K562 (cell line): ENCODE measurements at regions not wholly inside any gene's neighbourhood (a gene's known extent, or its start where the extent isn't known, plus 50 kb on each side); places are given as distances from the start of the nearest gene placed in this dataset.

Experiments
- FOXO4 ChIP-seq: fragments of 450-650 bp; formaldehyde crosslinking; IDR thresholded peaks from 2 replicates; pipeline ENCODE4 v1.4.0; 2020; ENCODE audit warnings: mild to moderate bottlenecking, moderate library complexity
- GATAD2B ChIP-seq: fragments of 450-650 bp; IDR thresholded peaks from 2 replicates; pipeline ENCODE4 v1.6.1; 2017; ENCODE audit warnings: mild to moderate bottlenecking, borderline replicate concordance
- GTF2E2 ChIP-seq: fragments of 200-800 bp; sonication (Bioruptor generic); IDR thresholded peaks from 2 replicates; pipeline ENCODE4 v1.6.1; 2016; ENCODE audit warnings: missing genetic modification characterization, missing compliant biosample characterization
- IRF9 ChIP-seq: fragments of 450-650 bp; IDR thresholded peaks from 2 replicates; pipeline ENCODE4 v1.6.1; 2016; ENCODE audit warnings: missing biosample characterization, missing genetic modification characterization
- KLF16 ChIP-seq: IDR thresholded peaks from 2 replicates; pipeline ENCODE4 v1.6.1; 2016; ENCODE audit warnings: antibody characterized with exemption
- MAFK ChIP-seq: IDR thresholded peaks from 2 replicates; pipeline ENCODE4 v1.6.1; 2011; ENCODE audit warnings: low read length, improper control_type of control experiment
- MTA1 ChIP-seq: fragments of 450-650 bp; IDR thresholded peaks from 2 replicates; pipeline ENCODE4 v1.6.1; 2017; ENCODE audit warnings: borderline replicate concordance
- MTF1 ChIP-seq: fragments of 250-450 bp; sonication (Bioruptor Pico); IDR thresholded peaks from 2 replicates; pipeline ENCODE4 v1.9.0; 2021; ENCODE audit warnings: moderate library complexity, mild to moderate bottlenecking, inconsistent platforms, borderline replicate concordance
- NFIC ChIP-seq: fragments of 450-650 bp; IDR thresholded peaks from 2 replicates; pipeline ENCODE4 v1.6.1; 2017; ENCODE audit warnings: mild to moderate bottlenecking, inconsistent platforms
- RNF2 ChIP-seq: sonication (generic); IDR thresholded peaks from 2 replicates; pipeline ENCODE4 v1.6.1; 2016
- THAP12 ChIP-seq: fragments of 250-450 bp; sonication (Bioruptor Pico); IDR thresholded peaks from 2 replicates; pipeline ENCODE4 v1.9.0; 2021; ENCODE audit warnings: mild to moderate bottlenecking, inconsistent platforms
- XRCC3 ChIP-seq: fragments of 450-650 bp; IDR thresholded peaks from 2 replicates; pipeline ENCODE4 v1.6.1; 2017; ENCODE audit warnings: mild to moderate bottlenecking, moderate library complexity
- ZFP1 ChIP-seq: fragments of 450-650 bp; formaldehyde crosslinking; IDR thresholded peaks from 2 replicates; pipeline ENCODE4 v1.4.0; 2020; ENCODE audit warnings: mild to moderate bottlenecking, mixed read lengths
- ZNF140 ChIP-seq: fragments of 250-450 bp; sonication (Bioruptor Pico); IDR thresholded peaks from 2 replicates; pipeline ENCODE4 v1.8.0; 2021; ENCODE audit warnings: moderate library complexity, mild to moderate bottlenecking, inconsistent platforms
- ZNF347 ChIP-seq: fragments of 450-650 bp; formaldehyde crosslinking; IDR thresholded peaks from 2 replicates; pipeline ENCODE4 v1.4.0; 2020; ENCODE audit warnings: low read depth, mild to moderate bottlenecking, moderate library complexity
- ZNF407 ChIP-seq: fragments of 450-650 bp; IDR thresholded peaks from 2 replicates; pipeline ENCODE4 v1.6.1; 2016; ENCODE audit warnings: low read depth
- ZNF696 ChIP-seq: fragments of 250-450 bp; sonication (Bioruptor Pico); conservative IDR thresholded peaks from 2 replicates; pipeline ENCODE4 v1.4.0; 2020; ENCODE audit warnings: mild to moderate bottlenecking, moderate library complexity

GRCh38 chr15:87619161-87619960 lies 637.2 kb downstream of the NTRK3 start (continued):
- TF ChIP-seq THAP12 (CRISPR knock-in tag) (no peak), ZFP1 (CRISPR knock-in tag) (no peak), ZNF407 (no peak), XRCC3 (no peak), FOXO4 (CRISPR knock-in tag) (no peak), ZNF347 (no peak), GTF2E2 (no peak), NFIC (peak; percentile 26; the same call in 1 of the 2 replicates), MTF1 (no peak), MAFK (no peak; the same call in 1 of the 2 replicates), MTA1 (no peak), RNF2 (no peak), IRF9 (tag) (no peak), ZNF140 (CRISPR knock-in tag) (no peak), GATAD2B (no peak), KLF16 (peak; percentile 62; the same call in 1 of the 2 replicates), ZNF696 (CRISPR knock-in tag) (no peak)
